SK-N-SH (cell line): ENCODE measurements at regions not wholly inside any gene's neighbourhood (a gene's known extent, or its start where the extent isn't known, plus 50 kb on each side); places are given as distances from the start of the nearest gene placed in this dataset.
"Not testable (repeated sequence)": the region's sequence is repeated elsewhere in the genome, so short reads cannot be mapped to it uniquely, and the experiment has no call there.

ENCODE experiments used
- CTCF ChIA-PET: fragments of 300-600, 350-600 bp; formaldehyde crosslinking; extraction: SDS; loops from one replicate; lab custom pipeline; 2021; lab: Yijun Ruan, JAX
- POLR2A ChIA-PET: fragments of 350-600 bp; sonication (Branson Sonifier 250); formaldehyde crosslinking; extraction: SDS; loops from one replicate; lab custom pipeline; 2020; ENCODE audit warnings: antibody characterized with exemption, inconsistent platforms; lab: Yijun Ruan, JAX
- DNase-seq: peaks from one replicate; pipeline ENCODE4 v3.0.0; 2012
- H2AFZ ChIP-seq: fragments of 200-600 bp; sonication (generic); 2 replicates; pipeline ENCODE4 v1.8.1; 2016; ENCODE audit warnings: antibody characterized with exemption, mild to moderate bottlenecking, low read depth
- H3F3A ChIP-seq: fragments of 200-600 bp; sonication (generic); replicated peaks from 2 replicates; pipeline ENCODE3; 2016; ENCODE audit warnings: antibody characterized with exemption, mild to moderate bottlenecking; ENCODE audit not compliant: insufficient read depth
- H3K27ac ChIP-seq, 2 experiments: fragments of 200-500 bp in 1 of 2; fragments of 200-600 bp in 1 of 2; sonication (Bioruptor generic) in 1 of 2; sonication (generic), shearing (Covaris generic) in 1 of 2; 2 replicates each; pipeline versions ENCODE4 v1.5.1 to v1.6.1; 2014 to 2016; ENCODE audit warnings: low read depth in 2 of 2, inconsistent platforms in 1 of 2, low read length in 1 of 2, mild to moderate bottlenecking in 1 of 2, mixed read lengths in 1 of 2
- H3K27me3 ChIP-seq: fragments of 200-600 bp; sonication (generic), shearing (Covaris generic); 2 replicates; pipeline ENCODE4 v1.6.1; 2016; ENCODE audit warnings: mixed run types; ENCODE audit not compliant: insufficient read depth
- H3K36me3 ChIP-seq, 2 experiments: fragments of 200-500 bp in 1 of 2; fragments of 200-600 bp in 1 of 2; sonication (Bioruptor generic) in 1 of 2; sonication (generic) in 1 of 2; replicated peaks in 1 of 2; 2 replicates each; pipeline versions ENCODE3 to v1.5.1; 2014 to 2016; ENCODE audit warnings: low read length in 1 of 2, mild to moderate bottlenecking in 1 of 2; ENCODE audit not compliant: insufficient read depth in 2 of 2, control insufficient read depth in 1 of 2
- H3K4me1 ChIP-seq, 2 experiments: fragments of 200-500 bp in 1 of 2; fragments of 200-600 bp in 1 of 2; sonication (Bioruptor generic) in 1 of 2; sonication (generic), shearing (Covaris generic) in 1 of 2; 2 replicates each; pipeline versions ENCODE4 v1.5.1 to v1.6.1; 2014 to 2016; ENCODE audit warnings: low read depth in 1 of 2, low read length in 1 of 2, mixed run types in 1 of 2; ENCODE audit not compliant: insufficient read depth in 2 of 2, control insufficient read depth in 1 of 2
- H3K4me2 ChIP-seq: fragments of 200-600 bp; sonication (generic), shearing (Covaris generic); 2 replicates; pipeline ENCODE4 v1.6.1; 2017; ENCODE audit warnings: mixed run types
- H3K4me3 ChIP-seq, 2 experiments: fragments of 200-500 bp in 1 of 2; fragments of 200-600 bp in 1 of 2; sonication (Bioruptor generic) in 1 of 2; sonication (generic), shearing (Covaris generic) in 1 of 2; 2 replicates each; pipeline versions ENCODE4 v1.5.1 to v1.8.1; 2014 to 2016; ENCODE audit warnings: low read depth in 2 of 2, inconsistent platforms in 1 of 2, low read length in 1 of 2, mild to moderate bottlenecking in 1 of 2, mixed read lengths in 1 of 2, moderate library complexity in 1 of 2
- H3K79me2 ChIP-seq: fragments of 200-600 bp; sonication (generic); 2 replicates; pipeline ENCODE4 v1.8.1; 2017; ENCODE audit warnings: mild to moderate bottlenecking; ENCODE audit not compliant: insufficient read depth
- H3K9ac ChIP-seq: fragments of 200-600 bp; sonication (generic); 2 replicates; pipeline ENCODE4 v1.6.1; 2017; ENCODE audit warnings: mixed run types
- H3K9me2 ChIP-seq: fragments of 200-600 bp; sonication (generic); 2 replicates; pipeline ENCODE4 v1.6.1; 2017; ENCODE audit warnings: mixed run types
- H3K9me3 ChIP-seq: fragments of 200-600 bp; sonication (generic); 2 replicates; pipeline ENCODE4 v1.6.1; 2017; ENCODE audit warnings: mixed run types, mild to moderate bottlenecking, moderate library complexity
- H4K20me1 ChIP-seq: fragments of 200-600 bp; sonication (generic); 2 replicates; pipeline ENCODE4 v1.6.1; 2017; ENCODE audit warnings: mild to moderate bottlenecking, mixed run types; ENCODE audit not compliant: insufficient read depth
- FOSL2 ChIP-seq: IDR thresholded peaks from 2 replicates; pipeline ENCODE4 v1.4.0; 2012; ENCODE audit warnings: low read depth, mild to moderate bottlenecking, moderate library complexity, borderline replicate concordance
- FOXJ3 ChIP-seq: sonication (generic); formaldehyde crosslinking; IDR thresholded peaks from 2 replicates; pipeline ENCODE4 v1.5.1; 2020; ENCODE audit warnings: mild to moderate bottlenecking, missing genetic modification reagents
- GABPA ChIP-seq: IDR thresholded peaks from 2 replicates; pipeline ENCODE4 v1.4.0; 2012; ENCODE audit warnings: low read depth, mild to moderate bottlenecking
- GATA2 ChIP-seq: sonication (generic); formaldehyde crosslinking; IDR thresholded peaks from 2 replicates; pipeline ENCODE4 v1.5.0; 2020; ENCODE audit warnings: mild to moderate bottlenecking, missing genetic modification reagents
- IRF3 ChIP-seq: fragments of 150-350 bp; IDR thresholded peaks from 2 replicates; pipeline ENCODE4 v1.6.1; 2016; ENCODE audit warnings: mild to moderate bottlenecking, low read depth, low read length
- MAX ChIP-seq: IDR thresholded peaks from 2 replicates; pipeline ENCODE4 v1.4.0; 2012; ENCODE audit warnings: low read depth
- MEF2A ChIP-seq: IDR thresholded peaks from 2 replicates; pipeline ENCODE4 v1.4.0; 2012; ENCODE audit warnings: low read depth, borderline replicate concordance
- MXI1 ChIP-seq: IDR thresholded peaks from 2 replicates; pipeline ENCODE4 v1.6.1; 2012; ENCODE audit warnings: mild to moderate bottlenecking, low read depth, low read length, improper control_type of control experiment
- PBX3 ChIP-seq: IDR thresholded peaks from 2 replicates; pipeline ENCODE4; 2012
- POLR2AphosphoS5 ChIP-seq: IDR thresholded peaks from 2 replicates; pipeline ENCODE4 v1.6.1; 2012; ENCODE audit warnings: low read depth, low read length
- SMC3 ChIP-seq: IDR thresholded peaks from 2 replicates; pipeline ENCODE4 v1.6.1; 2012; ENCODE audit warnings: low read depth, low read length, improper control_type of control experiment
- TAF1 ChIP-seq: IDR thresholded peaks from 2 replicates; pipeline ENCODE4 v1.6.1; 2012; ENCODE audit warnings: low read depth, mild to moderate bottlenecking, low read length, moderate library complexity, borderline replicate concordance
- USF1 ChIP-seq: IDR thresholded peaks from 2 replicates; pipeline ENCODE4 v1.4.0; 2012; ENCODE audit warnings: low read depth, borderline replicate concordance
- YY1 ChIP-seq: IDR thresholded peaks from 2 replicates; pipeline ENCODE4 v1.4.0; 2012; ENCODE audit warnings: low read depth, mild to moderate bottlenecking
- WGBS: methylation state at CpG from one replicate; pipeline ENCODE4 v1.1.6; 2017; ENCODE audit warnings: low lambda C conversion rate; 5-methylcytosine and 5-hydroxymethylcytosine counted together

GRCh38 chr3:31100519-31100918 is 206.1 kb upstream of the GADL1 start:
- H4K20me1 ChIP-seq = no peaks in the 10 kb centered on the region
- WGBS = 95% methylated on average over 1 of the region's 1 CpG
- no peak overlapping the region for H2AFZ ChIP-seq
- no peak overlapping the region for H3K4me3 ChIP-seq
- no peak for DNase-seq
- no peaks in the 10 kb centered on the region for H3K79me2 ChIP-seq
- no peaks in the 10 kb centered on the region for H3K27me3 ChIP-seq
- no peak overlapping the region for H3K9ac ChIP-seq
- H3K27ac ChIP-seq = no peak overlapping the region
- peaks cover 0 to 3% of the 10 kb centered on the region in 2 experiments; a peak in 2 of 4 replicates for H3K4me1 ChIP-seq
- TF ChIP-seq TAF1 = no peak
- H3K4me2 ChIP-seq = no peak overlapping the region
- peaks cover 7% of the 10 kb centered on the region for H3F3A ChIP-seq
- ChIA-PET CTCF (no interaction called here), POLR2A (no interaction called here)
- H3K9me3 ChIP-seq = no peaks in the 10 kb centered on the region
- H3K9me2 ChIP-seq = no peaks in the 10 kb centered on the region
- H3K36me3 ChIP-seq = no peaks in the 10 kb centered on the region

- 34% methylated on average over 1 of the region's 1 CpG for WGBS
- CTCF ChIA-PET, H3K36me3 ChIP-seq: not testable (repeated sequence)
Observed at GRCh38 chr3:31101285-31101684, 206.8 kb upstream of the GADL1 start.

GRCh38 chr3:31102196-31102879 is 207.9 kb upstream of the GADL1 start:
- Histone ChIP-seq H3K4me2 (no peak overlapping the region), H3K4me3 (no peak overlapping the region), H3K27ac (no peak overlapping the region), H3K9me3 (no peaks in the 10 kb centered on the region), H3F3A (peaks cover 10% of the 10 kb centered on the region), H3K36me3 (no peaks in the 10 kb centered on the region), H4K20me1 (no peaks in the 10 kb centered on the region), H2AFZ (no peak overlapping the region), H3K27me3 (no peaks in the 10 kb centered on the region), H3K9me2 (no peaks in the 10 kb centered on the region), H3K79me2 (no peaks in the 10 kb centered on the region), H3K4me1 (peaks cover 0 to 3% of the 10 kb centered on the region in 2 experiments; a peak in 2 of 4 replicates), H3K9ac (no peak overlapping the region)
- WGBS = 58% methylated on average over 8 of the region's 8 CpGs
- no peak for TF ChIP-seq FOXJ3 (CRISPR knock-in tag)
- TF ChIP-seq FOSL2 = no peak
- TF ChIP-seq MEF2A = no peak
- no peak for TF ChIP-seq IRF3
- TF ChIP-seq USF1 = no peak
- TF ChIP-seq SMC3 = no peak
- TF ChIP-seq YY1 = no peak
- TF ChIP-seq POLR2AphosphoS5 = no peak
- TF ChIP-seq MXI1 = no peak
- TF ChIP-seq MAX = no peak
- no peak for TF ChIP-seq PBX3
- no peak for TF ChIP-seq GABPA
- no peak for TF ChIP-seq GATA2 (CRISPR knock-in tag)
- no peak for DNase-seq
- CTCF ChIA-PET = no interaction called here
- POLR2A ChIA-PET = no interaction called here

More at GRCh38 chr3:31101285-31101684, 206.8 kb upstream of the GADL1 start:
- H3K4me1 ChIP-seq, H3K27me3 ChIP-seq, H4K20me1 ChIP-seq, DNase-seq, H3K4me2 ChIP-seq, H3K4me3 ChIP-seq, H3K27ac ChIP-seq, H3K9me3 ChIP-seq, H2AFZ ChIP-seq, H3F3A ChIP-seq, H3K79me2 ChIP-seq, POLR2A ChIA-PET, H3K9ac ChIP-seq, H3K9me2 ChIP-seq: not testable (repeated sequence)
